Spleen (tissue), 7 donors: ENCODE measurements at regions not wholly inside any gene's neighbourhood (a gene's known extent, or its start where the extent isn't known, plus 50 kb on each side); places are given as distances from the start of the nearest gene placed in this dataset.

Source experiments
- POLR2A ChIP-seq, 3 donors: fragments of 450-650 bp; IDR thresholded peaks; one replicate each; pipeline ENCODE4 v1.5.1; 2017; ENCODE audit warnings: antibody characterized with exemption in 3 of 3, mild to moderate bottlenecking in 1 of 3
- POLR2AphosphoS5 ChIP-seq, 3 donors: sonication (generic); formaldehyde crosslinking; IDR thresholded peaks; one replicate each; pipeline ENCODE4 v1.5.1; 2017; ENCODE audit warnings: antibody characterized with exemption in 3 of 3
- TF ChIP-seq, protein P1 (sequence below), 11 experiments: fragments of 200-600 bp in 7 of 11; fragments of 450-650 bp in 4 of 11; sonication (generic) in 4 of 11; IDR thresholded peaks in 8 of 11; conservative IDR thresholded peaks in 3 of 11; 1 replicate in 7 of 11; 2 replicates in 4 of 11; pipeline versions ENCODE4 v1.4.0 to v1.8.0; 2016 to 2021; ENCODE audit warnings: antibody characterized with exemption in 11 of 11, inconsistent platforms in 4 of 11, mild to moderate bottlenecking in 1 of 11
- donor health status: DM: no; HTN: no; CAD: no; lungs with moderate emphysema.
- donor health status: DM: no; HTN: no; CAD: no.
- donor health status: DM: no; HTN: no; CAD: no.

- TF ChIP-seq, protein P1, sequence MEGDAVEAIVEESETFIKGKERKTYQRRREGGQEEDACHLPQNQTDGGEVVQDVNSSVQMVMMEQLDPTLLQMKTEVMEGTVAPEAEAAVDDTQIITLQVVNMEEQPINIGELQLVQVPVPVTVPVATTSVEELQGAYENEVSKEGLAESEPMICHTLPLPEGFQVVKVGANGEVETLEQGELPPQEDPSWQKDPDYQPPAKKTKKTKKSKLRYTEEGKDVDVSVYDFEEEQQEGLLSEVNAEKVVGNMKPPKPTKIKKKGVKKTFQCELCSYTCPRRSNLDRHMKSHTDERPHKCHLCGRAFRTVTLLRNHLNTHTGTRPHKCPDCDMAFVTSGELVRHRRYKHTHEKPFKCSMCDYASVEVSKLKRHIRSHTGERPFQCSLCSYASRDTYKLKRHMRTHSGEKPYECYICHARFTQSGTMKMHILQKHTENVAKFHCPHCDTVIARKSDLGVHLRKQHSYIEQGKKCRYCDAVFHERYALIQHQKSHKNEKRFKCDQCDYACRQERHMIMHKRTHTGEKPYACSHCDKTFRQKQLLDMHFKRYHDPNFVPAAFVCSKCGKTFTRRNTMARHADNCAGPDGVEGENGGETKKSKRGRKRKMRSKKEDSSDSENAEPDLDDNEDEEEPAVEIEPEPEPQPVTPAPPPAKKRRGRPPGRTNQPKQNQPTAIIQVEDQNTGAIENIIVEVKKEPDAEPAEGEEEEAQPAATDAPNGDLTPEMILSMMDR (IDR thresholded peaks at IDR 0.05 in 8 of 11, conservative IDR thresholded peaks at IDR 0.05 in 3 of 11), result no peak
- TF ChIP-seq POLR2A (IDR thresholded peaks at IDR 0.05) (no peak), POLR2AphosphoS5 (IDR thresholded peaks at IDR 0.05) (no peak)
These were observed 1295.6 kb upstream of the CITED2 start for GRCh38 chr6:140670021-140670420.
